ENCODE measurements at regions not wholly inside any gene's neighbourhood (a gene's known extent, or its start where the extent isn't known, plus 50 kb on each side); places are given as distances from the start of the nearest gene placed in this dataset.

- ChIA-PET RAD21 (ENCODE audit: low non-redundant PET in 1 of 2, low total read pairs in 2 of 2, uncharacterized antibody in 2 of 2, unreplicated experiment in 2 of 2) (no interaction called here), CTCF (no interaction called here), POLR2A (no interaction called here)
- Histone ChIP-seq H3K9ac (ENCODE audit: low read length) (no peak overlapping the region), H3K4me3 (replicated peaks in 1 of 2; ENCODE audit: low read depth in 1 of 2, low read length in 2 of 2) (no peak overlapping the region), H4K20me1 (ENCODE audit: insufficient read depth) (no peaks in the 10 kb centered on the region), H3K36me3 (ENCODE audit: control insufficient read depth in 1 of 2, insufficient read depth in 2 of 2, low read length in 2 of 2) (no peaks in the 10 kb centered on the region), H3K9me3 (ENCODE audit: control insufficient read depth in 1 of 2, insufficient read depth in 1 of 2, low read depth in 1 of 2, low read length in 2 of 2) (no peaks in the 10 kb centered on the region), H3K4me1 (ENCODE audit: control insufficient read depth in 1 of 2, insufficient read depth in 2 of 2, low read length in 2 of 2) (peaks cover 0 to 14% of the 10 kb centered on the region in 2 experiments; a peak in 2 of 4 replicates), H3K79me2 (ENCODE audit: insufficient read depth, low read length) (no peaks in the 10 kb centered on the region), H2AFZ (ENCODE audit: low read depth, low read length, poor library complexity, severe bottlenecking) (no peak overlapping the region), H3K4me2 (ENCODE audit: low read length) (peak overlapping the region; percentile 13; the same call in 1 of the 2 replicates), H3K9me2 (ENCODE audit: insufficient read depth) (no peaks in the 10 kb centered on the region), H3K27ac (ENCODE audit: low read depth, low read length) (no peak overlapping the region), H3K27me3 (ENCODE audit: insufficient read depth, low read length) (no peaks in the 10 kb centered on the region)
- TF ChIP-seq JUND (IDR thresholded peaks at IDR 0.05): peak; percentile 66
- 0 out of 2 replicates have a peak, but pooled peaks have one; percentile 16 for TF ChIP-seq RAD21 (IDR thresholded peaks at IDR 0.05; ENCODE audit: low read depth)
- no peak for TF ChIP-seq EZH2phosphoT487 (IDR thresholded peaks at IDR 0.05; ENCODE audit: borderline replicate concordance)
- TF ChIP-seq CBX3 (IDR thresholded peaks at IDR 0.05; ENCODE audit: low read depth): no peak; the same call in 1 of the 2 replicates
- peak; percentile 78 for TF ChIP-seq FOSL1 (IDR thresholded peaks at IDR 0.05; ENCODE audit: low read depth)
- TF ChIP-seq ZNF274 (IDR thresholded peaks at IDR 0.05; ENCODE audit: low read depth, low read length): no peak
- TF ChIP-seq REST (IDR thresholded peaks at IDR 0.05; ENCODE audit: low read depth): no peak
- no peak for TF ChIP-seq EZH2 (IDR thresholded peaks at IDR 0.05)
- peak; percentile 37 for TF ChIP-seq SP1 (IDR thresholded peaks at IDR 0.05; ENCODE audit: low read depth)
- TF ChIP-seq CEBPB (IDR thresholded peaks at IDR 0.05; ENCODE audit: low read depth): 0 out of 2 replicates have a peak, but pooled peaks have one; percentile 13
- no peak for TF ChIP-seq MAX (IDR thresholded peaks at IDR 0.05)
- TF ChIP-seq POLR2A (IDR thresholded peaks at IDR 0.05; ENCODE audit: borderline replicate concordance, extremely low read depth, insufficient read depth, insufficient read length): no peak
- TF ChIP-seq SRF (IDR thresholded peaks at IDR 0.05; ENCODE audit: low read depth): 0 out of 2 replicates have a peak, but pooled peaks have one; percentile 18
- no peak for DNase-seq (ENCODE audit: low read depth, low spot score)
- no TSS peak for BruUV-seq (replicated peaks)
- peak; percentile 61 for ATAC-seq
- intact Hi-C loops (cut with micrococcal nuclease): no loop called here
These were observed 322.5 kb downstream of the HS3ST1 start for GRCh38 chr4:11106190-11106589.
